ENCODE measurements at regions not wholly inside any gene's neighbourhood (a gene's known extent, or its start where the extent isn't known, plus 50 kb on each side); places are given as distances from the start of the nearest gene placed in this dataset.

- Histone ChIP-seq H3K79me2 (ENCODE audit: control insufficient read depth, insufficient read depth, low read length) (no peaks in the 10 kb centered on the region), H2AFZ (ENCODE audit: control insufficient read depth, low read depth, low read length) (no peak overlapping the region), H3K9me3 (replicated peaks; ENCODE audit: control insufficient read depth, insufficient read depth, low read length) (no peaks in the 10 kb centered on the region), H3K4me2 (ENCODE audit: control insufficient read depth, insufficient read depth) (no peak overlapping the region), H3K27me3 (replicated peaks in 1 of 2; ENCODE audit: control insufficient read depth in 2 of 2, insufficient read depth in 2 of 2, low read length in 1 of 2) (no peaks in the 10 kb centered on the region), H3K4me1 (ENCODE audit: control insufficient read depth, insufficient read depth, low read length) (no peaks in the 10 kb centered on the region), H4K20me1 (ENCODE audit: control insufficient read depth, insufficient read depth) (no peaks in the 10 kb centered on the region), H3K9ac (ENCODE audit: control insufficient read depth, insufficient read depth, low read length) (no peak overlapping the region), H3K27ac (ENCODE audit: control insufficient read depth, insufficient read depth) (no peak overlapping the region), H3K36me3 (ENCODE audit: control insufficient read depth in 2 of 2, insufficient read depth in 2 of 2, low read length in 1 of 2) (no peaks in the 10 kb centered on the region), H3K4me3 (no peak overlapping the region)
- no TSS peak for BruUV-seq (replicated peaks)
- ChIA-PET CTCF (no interaction called here), RAD21 (ENCODE audit: unreplicated experiment) (no interaction called here), POLR2A (no interaction called here), SMC1A (ENCODE audit: uncharacterized antibody, unreplicated experiment) (interaction anchor here (0.7 kb wide), 1 partner anchor 510 kb away, joined by 3 read pairs; no protein-coding TSS in a partner anchor)
- intact Hi-C loops (cut with micrococcal nuclease; ENCODE audit: unreplicated experiment) (no loop called here), in situ Hi-C loops (cut with MboI) (no loop called here)
- 27% methylated on average over 6 of the region's 6 CpGs for WGBS (ENCODE audit: insufficient coverage, insufficient replicate concordance, low lambda C conversion rate, missing lambda C conversion rate)
- FAIRE-seq: no peak
- TF ChIP-seq NR2C1 (IDR thresholded peaks at IDR 0.05) (no peak), TCF3 (IDR thresholded peaks at IDR 0.05; ENCODE audit: borderline replicate concordance, insufficient read depth, low read depth, low read length) (no peak), TARDBP (IDR thresholded peaks at IDR 0.05; ENCODE audit: borderline replicate concordance) (no peak), YBX1 (IDR thresholded peaks at IDR 0.05) (no peak), ETV6 (conservative IDR thresholded peaks at IDR 0.05 in 1 of 2, IDR thresholded peaks at IDR 0.05 in 1 of 2; ENCODE audit: borderline replicate concordance in 1 of 2, low read depth in 1 of 2) (no peak), POLR2AphosphoS2 (IDR thresholded peaks at IDR 0.05; ENCODE audit: low read depth, low read length) (no peak), RB1 (IDR thresholded peaks at IDR 0.05; ENCODE audit: borderline replicate concordance) (no peak), NFYA (IDR thresholded peaks at IDR 0.05; ENCODE audit: borderline replicate concordance, low read depth, low read length) (no peak)
- ATAC-seq: no peak
- DNase-seq (ENCODE audit: low read depth, low spot score): no peak
Observed at GRCh38 chr7:54111814-54112511, 430.2 kb upstream of the VSTM2A start.

GRCh38 chr7:54112567-54112966 is 429.6 kb upstream of the VSTM2A start:
- Histone ChIP-seq H3K4me3 (no peak overlapping the region), H3K27me3 (replicated peaks in 1 of 2; ENCODE audit: control insufficient read depth in 2 of 2, insufficient read depth in 2 of 2, low read length in 1 of 2) (no peaks in the 10 kb centered on the region), H3K4me2 (ENCODE audit: control insufficient read depth, insufficient read depth) (no peak overlapping the region), H3K4me1 (ENCODE audit: control insufficient read depth, insufficient read depth, low read length) (no peaks in the 10 kb centered on the region), H3K36me3 (ENCODE audit: control insufficient read depth in 2 of 2, insufficient read depth in 2 of 2, low read length in 1 of 2) (no peaks in the 10 kb centered on the region), H3K9ac (ENCODE audit: control insufficient read depth, insufficient read depth, low read length) (no peak overlapping the region), H3K27ac (ENCODE audit: control insufficient read depth, insufficient read depth) (no peak overlapping the region), H4K20me1 (ENCODE audit: control insufficient read depth, insufficient read depth) (no peaks in the 10 kb centered on the region), H3K9me3 (replicated peaks; ENCODE audit: control insufficient read depth, insufficient read depth, low read length) (no peaks in the 10 kb centered on the region), H3K79me2 (ENCODE audit: control insufficient read depth, insufficient read depth, low read length) (no peaks in the 10 kb centered on the region), H2AFZ (ENCODE audit: control insufficient read depth, low read depth, low read length) (no peak overlapping the region)
- intact Hi-C loops (cut with micrococcal nuclease; ENCODE audit: unreplicated experiment) (no loop called here), in situ Hi-C loops (cut with MboI) (no loop called here)
- ChIA-PET POLR2A (no interaction called here), RAD21 (ENCODE audit: unreplicated experiment) (no interaction called here), CTCF (no interaction called here), SMC1A (ENCODE audit: uncharacterized antibody, unreplicated experiment) (interaction anchor here (0.7 kb wide), 1 partner anchor 510 kb away, joined by 3 read pairs; no protein-coding TSS in a partner anchor)
- WGBS (ENCODE audit: insufficient coverage, insufficient replicate concordance, low lambda C conversion rate, missing lambda C conversion rate): 8% methylated on average over 3 of the region's 3 CpGs
- TF ChIP-seq JUND (IDR thresholded peaks at IDR 0.05; ENCODE audit: low read depth, low read length) (no peak), RELB (IDR thresholded peaks at IDR 0.05; ENCODE audit: low read depth) (no peak), NFYB (IDR thresholded peaks at IDR 0.05; ENCODE audit: insufficient read depth, low read depth, low read length) (no peak), IKZF1 (conservative IDR thresholded peaks at IDR 0.05) (no peak), ZNF217 (IDR thresholded peaks at IDR 0.05) (no peak), BCL11A (IDR thresholded peaks at IDR 0.05; ENCODE audit: low read depth, low read length) (no peak), ZNF622 (IDR thresholded peaks at IDR 0.05) (no peak), POLR2AphosphoS2 (IDR thresholded peaks at IDR 0.05; ENCODE audit: low read depth, low read length) (no peak), MEF2A (IDR thresholded peaks at IDR 0.05; ENCODE audit: insufficient read depth, low read depth, low read length) (no peak)
- no TSS peak for BruUV-seq (replicated peaks)
- DNase-seq (ENCODE audit: low read depth, low spot score) (no peak), ATAC-seq (no peak), FAIRE-seq (no peak)

All from GM12878 (cell line).